EL (cell line): ENCODE measurements at regions not wholly inside any gene's neighbourhood (a gene's known extent, or its start where the extent isn't known, plus 50 kb on each side); places are given as distances from the start of the nearest gene placed in this dataset.
"Not testable (repeated sequence)": the region's sequence is repeated elsewhere in the genome, so short reads cannot be mapped to it uniquely, and the experiment has no call there.

Experiments used
- DNase-seq: peaks from one replicate; pipeline ENCODE4 v3.0.0-alpha.2; 2016

DNA sequence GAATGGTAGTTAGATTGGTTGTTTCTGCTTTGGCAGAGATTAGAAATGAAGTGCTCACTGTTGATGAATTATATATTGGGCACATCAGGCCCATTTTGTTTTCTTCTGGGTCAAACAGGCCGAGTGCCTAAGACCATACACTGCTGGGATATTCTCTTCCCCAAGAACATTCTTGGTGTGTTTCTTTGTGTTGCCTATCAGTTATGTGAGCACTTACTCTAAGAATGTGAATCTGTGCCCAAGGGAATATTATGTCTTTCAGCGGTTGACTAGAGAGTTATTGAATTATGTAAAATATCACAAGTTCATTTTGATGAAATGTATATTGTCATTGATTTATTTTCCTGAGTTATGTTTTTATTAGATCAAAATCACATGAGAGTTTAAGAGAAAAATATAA, 255.5 kb upstream of the SMIM30 start:
- no peak for DNase-seq

DNA sequence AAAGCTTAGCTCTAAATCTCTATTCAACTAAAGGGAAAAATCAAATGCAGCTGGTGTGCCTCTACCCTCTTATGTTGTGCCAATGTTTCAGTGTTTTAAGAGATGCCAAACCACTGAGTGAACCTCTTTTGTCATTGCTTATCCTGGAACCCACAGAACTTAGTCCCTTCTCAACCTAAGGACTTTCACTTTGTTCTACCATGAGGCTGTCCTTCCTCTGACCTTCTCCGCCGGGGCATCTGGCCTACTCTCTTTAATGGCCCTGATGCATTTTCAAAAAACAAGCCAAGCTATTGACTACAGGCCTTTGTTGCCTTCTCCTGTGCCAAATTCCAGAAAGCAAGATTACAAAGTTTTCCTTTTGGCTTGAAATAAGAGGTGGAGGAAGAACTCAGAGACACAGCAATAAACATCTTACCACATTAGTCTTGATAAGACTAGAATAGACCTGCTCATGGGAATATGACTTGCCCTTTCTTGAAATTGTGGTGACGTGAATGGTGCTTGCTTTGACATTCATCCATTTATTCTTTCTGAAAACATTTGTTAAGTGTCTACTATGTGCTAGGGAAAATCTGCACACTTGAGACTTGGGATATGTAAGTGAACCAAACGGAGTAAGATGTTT, 253.2 kb upstream of the SMIM30 start:
- DNase-seq = peak; percentile 1

DNA sequence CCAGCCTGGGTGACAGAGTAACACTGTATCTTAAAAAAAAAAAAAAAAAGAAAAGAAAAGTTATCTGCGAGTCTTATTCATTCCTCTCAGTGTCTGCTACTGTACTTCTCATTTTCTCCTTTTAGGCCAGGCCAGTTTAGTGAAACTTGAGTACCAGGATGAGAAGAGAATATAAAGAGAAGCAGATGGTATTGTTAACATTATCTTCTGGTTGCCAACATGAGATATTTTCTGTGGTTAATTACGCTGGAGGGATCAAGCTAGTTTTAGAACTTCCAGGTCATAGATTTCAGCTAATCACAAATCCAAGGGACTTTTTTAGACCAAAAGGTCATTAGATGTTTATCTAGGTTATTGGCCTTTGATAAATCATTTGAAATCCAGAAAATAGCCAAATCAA, 252.6 kb upstream of the SMIM30 start:
- no peak for DNase-seq

DNA sequence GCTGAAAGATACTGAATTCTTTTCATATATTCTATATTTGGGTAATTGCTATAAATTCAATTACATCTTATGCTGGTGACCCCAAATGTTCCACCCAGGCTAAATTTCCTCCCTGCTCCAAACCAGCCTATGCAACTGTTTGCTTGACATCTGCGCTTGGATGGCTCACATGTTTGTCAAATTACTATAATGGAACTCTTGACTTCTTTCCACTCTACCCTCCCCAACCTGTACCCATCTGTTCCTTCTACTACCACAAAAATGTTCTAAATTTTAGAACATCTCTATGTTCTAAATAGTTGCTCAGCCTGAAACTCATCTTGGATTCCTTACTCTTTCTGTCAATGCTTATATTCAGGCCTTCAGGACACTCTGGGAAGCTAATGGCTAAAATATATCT, 249.9 kb upstream of the SMIM30 start:
- no peak for DNase-seq

DNA sequence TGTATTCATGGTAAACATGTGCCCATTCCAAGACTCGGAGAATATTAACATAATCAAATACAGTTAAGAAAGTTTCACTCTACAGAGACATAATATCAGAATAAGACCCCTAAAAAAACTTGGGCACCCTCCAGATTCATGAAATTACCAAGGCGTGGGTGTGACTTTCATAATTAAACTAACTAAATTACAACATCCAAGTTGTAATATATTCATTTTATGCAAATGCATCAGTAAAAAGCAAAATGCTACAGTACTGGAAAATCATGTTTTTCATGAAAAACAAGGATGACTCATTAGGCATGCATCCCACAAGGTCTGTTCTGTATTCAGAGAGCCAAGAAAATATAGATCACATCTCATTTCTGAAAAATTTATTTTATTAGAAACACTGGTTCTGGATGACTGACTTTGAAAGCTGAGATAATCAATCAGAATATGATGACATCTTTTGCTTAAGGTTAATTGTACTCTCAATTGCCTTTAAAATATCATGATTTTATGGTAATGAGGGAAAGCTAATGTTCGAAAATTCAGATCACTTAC, 248.8 kb upstream of the SMIM30 start:
- DNase-seq = no peak

DNA sequence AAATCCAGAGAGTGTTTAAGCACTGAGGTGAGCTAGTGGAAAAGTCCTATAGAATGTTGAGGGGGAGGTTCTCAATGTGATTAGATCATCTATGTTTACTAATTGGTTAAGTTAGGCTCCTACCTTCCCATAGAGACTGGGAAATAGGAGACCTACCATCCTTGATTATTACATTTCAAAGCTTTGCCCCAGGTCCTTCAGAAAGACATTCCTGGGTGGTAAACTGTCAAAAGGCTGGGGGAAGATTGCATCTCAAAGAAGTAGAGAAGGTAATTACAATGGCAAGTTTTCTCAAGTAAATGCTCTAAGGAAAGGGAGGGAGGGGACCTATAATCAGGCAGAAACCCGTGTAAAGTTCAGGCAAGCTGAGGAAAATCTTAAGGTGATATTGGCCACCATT, 247.8 kb upstream of the SMIM30 start:
- no peak for DNase-seq

DNA sequence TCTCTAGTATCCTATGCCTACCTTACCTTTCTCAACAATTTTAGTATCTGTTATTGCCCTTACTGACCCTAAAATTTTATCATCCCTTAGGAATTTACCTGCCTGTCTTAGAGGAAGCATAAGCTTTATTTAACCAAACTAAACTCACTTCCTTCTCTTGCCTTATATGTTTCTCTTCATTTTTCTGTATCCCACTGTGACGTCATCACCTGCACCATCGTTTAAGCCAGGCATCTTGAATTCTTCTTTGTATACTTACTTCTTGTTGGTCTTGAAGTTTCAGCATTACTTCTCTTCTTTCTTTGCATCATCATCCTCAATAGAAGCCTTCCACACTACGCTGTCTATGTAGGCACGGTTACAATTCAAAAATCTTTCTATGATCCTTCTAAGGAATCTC, 231.0 kb upstream of the SMIM30 start:
- DNase-seq = no peak

DNA sequence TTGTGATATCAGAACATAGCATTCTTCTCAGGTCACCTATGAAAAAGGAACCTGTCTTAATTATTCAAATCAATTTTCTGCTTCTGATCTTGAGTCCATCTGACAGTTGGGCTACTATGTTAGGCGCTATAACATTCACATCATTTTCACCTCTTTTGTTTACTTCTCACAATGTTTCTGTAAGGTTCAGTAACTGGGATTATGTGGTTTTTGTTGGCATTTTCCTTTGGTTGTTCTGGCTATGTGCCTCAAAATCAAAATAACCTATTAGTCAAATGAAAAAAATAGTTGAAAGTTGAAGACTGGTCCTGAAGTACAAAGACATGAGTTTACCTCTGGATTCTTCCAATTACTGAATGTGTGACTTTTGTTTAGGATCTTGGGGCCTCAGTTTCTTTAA, 221.3 kb upstream of the SMIM30 start:
- DNase-seq = no peak

DNA sequence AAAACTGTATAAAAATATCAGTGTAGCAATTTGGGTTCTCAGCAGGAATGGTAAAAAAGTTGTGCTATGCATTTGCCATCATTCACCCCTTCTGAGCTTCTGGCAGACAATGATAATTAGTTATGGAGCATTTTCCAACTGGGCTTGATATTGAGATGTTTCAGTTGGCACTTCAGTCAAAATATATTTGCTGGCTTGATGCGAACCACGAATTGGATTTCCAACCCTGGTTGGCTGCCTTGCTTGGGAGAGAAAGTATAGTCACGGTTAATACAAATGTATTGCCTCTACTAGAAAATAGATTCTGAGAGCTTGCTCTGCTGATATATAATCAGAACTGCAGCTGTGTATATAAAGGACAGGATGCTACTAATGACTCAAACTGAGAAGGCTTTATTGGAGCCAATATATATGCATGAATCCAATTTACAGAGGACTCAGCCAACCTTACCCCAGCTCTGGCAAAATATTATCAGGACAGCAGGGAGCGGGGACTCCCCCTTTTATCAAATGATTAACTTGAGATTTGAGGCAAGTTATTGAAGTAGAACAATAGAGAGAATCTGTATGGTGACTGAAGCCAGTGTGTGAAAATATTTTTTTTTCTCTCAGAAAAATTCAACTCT, 219.8 kb upstream of the SMIM30 start:
- DNase-seq = no peak

DNA sequence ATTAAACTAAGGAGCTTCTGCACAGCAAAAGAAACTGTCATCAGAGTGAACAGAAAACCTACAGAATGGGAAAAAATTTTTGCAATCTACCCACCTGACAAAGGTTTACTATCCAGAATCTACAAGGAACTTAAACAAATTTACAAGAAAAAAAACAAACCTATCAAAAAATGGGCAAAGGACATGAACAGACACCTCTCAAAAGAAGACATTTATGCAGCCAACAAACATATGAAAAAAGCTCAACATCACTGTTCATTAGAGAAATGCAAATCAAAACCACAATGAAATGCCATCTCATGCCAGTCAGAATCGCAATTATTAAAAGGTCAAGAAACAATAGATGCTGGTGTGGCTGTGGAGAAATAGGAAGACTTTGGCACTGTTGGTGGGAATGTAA, 218.5 kb upstream of the SMIM30 start:
- DNase-seq = not testable (repeated sequence)

DNA sequence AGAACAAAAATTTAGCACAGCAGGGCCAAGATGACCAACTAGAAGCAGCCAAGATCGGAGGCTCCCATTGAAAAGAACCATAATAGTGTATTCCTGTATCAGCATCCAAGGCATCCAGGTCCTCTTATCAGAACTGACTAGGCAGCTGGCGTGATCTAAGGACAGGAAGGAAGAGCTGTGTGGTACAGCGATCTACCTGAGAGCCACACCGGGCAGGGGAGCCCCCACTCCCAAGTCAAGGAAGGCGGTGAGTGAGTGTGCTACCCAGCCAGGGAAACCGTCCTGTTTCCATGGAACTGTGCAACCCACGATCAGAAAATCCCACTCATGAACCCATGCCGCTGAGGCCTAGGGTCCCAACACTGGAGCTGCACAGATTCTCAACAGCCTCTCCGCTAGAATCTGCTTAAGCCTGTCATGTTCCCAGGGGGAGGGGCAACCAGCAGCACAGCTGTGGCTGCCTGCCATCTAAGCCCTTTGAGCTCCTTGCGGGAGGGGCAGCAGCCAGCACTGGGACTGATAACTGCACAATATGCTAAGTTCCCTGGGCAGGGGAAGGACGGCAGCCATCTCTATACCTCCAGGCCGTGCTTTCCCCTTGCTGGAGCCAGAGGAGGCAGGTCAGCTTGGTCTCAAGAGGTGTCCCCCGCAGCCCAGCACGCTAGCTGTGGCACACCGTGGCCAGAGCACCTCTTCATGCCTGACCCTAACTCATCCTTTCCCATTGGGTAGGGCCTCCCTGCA, 213.0 kb upstream of the SMIM30 start:
- no peak for DNase-seq

DNA sequence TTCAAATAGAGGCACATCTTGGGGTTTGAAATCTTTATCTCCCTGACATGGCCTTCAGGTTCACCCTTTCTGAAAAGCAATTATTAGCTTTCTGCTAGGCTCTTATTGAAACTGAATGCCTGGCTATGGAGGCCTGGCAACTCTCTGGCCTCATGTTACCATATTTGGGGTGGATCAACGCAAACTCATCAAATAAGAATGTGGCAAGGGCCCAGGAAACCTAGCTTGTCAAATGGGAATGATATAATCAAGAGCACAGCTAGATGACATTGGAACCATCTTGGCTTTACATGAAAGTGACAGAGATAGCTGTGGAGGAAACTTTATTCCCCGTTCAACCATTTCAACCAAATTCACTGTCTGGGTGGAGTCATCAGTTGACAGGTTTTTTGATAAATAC, 202.8 kb upstream of the SMIM30 start:
- peak; percentile 60 for DNase-seq

DNA sequence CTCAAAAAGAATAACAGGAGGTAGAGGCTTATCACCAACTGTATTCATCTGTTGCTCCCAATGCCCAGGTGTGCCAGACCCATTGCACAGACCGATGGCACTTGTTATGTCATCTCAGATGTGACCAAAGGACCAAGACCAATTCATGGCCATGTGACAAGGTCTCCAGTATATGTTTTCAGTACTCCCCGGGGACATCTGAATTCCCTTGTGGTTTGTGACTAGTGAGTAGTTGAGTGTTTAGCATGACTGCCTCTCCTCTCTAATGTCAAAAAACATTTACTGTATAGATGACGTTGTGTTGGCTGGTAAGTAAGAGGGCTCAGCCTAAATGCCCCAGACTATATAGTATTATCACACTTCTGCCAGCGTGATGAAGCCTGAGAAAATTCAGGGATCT, 202.1 kb upstream of the SMIM30 start:
- DNase-seq = no peak

DNA sequence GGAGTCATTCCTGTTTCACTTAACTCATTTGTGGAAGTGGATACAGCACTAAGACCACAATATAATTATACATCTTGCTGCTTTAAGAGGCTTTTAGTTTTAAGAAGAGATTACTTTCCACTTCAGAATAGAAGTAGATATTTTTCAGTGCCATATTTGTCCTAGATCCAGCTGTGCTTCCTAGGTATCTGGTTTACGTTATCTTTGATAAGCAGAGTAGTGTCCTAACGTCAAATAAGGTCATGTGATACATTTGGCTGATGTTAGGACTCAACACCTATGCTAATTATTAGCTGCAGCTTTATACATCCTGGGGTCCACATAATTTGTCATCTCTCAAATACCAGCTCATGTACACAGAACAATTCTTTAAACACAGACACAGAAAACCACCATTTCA, 196.2 kb upstream of the SMIM30 start:
- DNase-seq = no peak

DNA sequence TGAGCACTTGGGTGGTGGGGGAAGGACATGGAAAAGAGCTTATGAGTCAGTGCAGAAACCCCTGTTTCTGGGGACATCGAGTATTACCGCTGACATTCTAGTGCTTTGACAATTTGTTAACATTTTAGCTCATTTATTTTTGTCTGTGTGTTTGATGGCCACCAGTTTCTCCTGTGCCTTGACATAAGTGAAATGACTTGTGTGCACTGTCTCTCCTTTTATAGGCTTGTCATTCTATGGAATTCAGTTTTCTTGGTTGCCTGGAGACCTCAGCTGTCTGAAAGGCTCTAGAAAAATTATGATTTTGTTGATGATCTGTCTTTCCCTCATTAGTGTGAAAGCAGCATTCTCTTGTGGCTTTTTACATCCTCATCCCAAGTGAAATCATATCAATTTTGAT, 190.0 kb upstream of the SMIM30 start:
- DNase-seq = no peak

DNA sequence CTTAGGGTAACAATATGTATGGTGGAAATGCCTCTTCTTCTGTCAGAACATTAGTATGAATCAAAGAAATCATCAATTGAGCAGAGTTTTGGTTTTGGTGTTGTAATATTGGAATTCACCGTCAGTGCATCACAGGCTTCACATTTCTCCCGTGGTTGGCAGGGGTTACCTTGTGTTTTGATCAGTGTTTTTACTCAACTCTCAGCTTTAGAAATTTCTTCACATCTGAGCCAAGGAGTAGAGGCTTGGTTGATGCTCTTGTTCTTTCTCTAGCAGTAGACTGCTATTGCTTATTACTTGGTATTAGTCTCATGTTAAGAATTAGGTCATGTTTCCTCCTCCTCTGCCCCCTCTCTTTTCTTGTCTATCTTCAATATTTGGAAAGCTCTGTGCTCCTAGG, 188.8 kb upstream of the SMIM30 start:
- DNase-seq = no peak

DNA sequence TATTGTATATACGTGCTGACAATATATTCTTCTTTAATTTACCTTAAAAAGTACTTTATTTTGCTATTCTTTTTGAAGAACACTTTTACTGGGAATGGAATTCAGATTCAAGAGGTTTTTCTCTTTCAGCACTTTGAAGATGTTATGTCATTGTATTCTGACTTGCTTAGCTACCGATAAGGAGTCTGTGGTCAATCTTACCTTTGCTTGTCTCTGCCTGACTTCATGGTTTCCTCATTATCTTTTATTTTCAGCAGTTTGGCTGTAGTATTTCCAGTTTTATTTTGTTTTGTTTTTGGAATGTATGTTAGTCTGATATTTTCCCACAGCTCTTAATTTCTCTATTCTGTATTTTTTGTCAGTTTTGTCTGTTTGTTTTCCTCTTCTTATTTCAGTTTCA, 187.9 kb upstream of the SMIM30 start:
- DNase-seq = no peak

DNA sequence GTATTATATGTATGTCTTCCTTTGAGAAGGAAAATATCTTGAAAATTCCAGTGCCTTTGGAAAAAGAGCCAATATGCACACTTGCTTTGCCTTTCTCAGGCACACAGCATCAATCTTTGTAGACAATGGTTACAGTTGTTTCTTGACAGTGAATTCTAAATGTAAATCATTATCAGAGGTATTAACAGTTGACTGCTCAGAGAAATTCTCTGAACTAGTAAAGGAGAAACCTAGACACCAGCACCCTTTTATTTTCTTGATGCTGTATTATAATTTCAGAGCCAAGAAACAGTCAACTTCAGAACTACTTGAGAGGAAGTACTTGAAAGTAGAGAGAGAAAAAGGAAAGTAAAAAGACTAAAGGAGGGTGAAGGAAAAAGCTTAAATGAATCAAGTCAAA, 185.8 kb upstream of the SMIM30 start:
- DNase-seq = no peak

DNA sequence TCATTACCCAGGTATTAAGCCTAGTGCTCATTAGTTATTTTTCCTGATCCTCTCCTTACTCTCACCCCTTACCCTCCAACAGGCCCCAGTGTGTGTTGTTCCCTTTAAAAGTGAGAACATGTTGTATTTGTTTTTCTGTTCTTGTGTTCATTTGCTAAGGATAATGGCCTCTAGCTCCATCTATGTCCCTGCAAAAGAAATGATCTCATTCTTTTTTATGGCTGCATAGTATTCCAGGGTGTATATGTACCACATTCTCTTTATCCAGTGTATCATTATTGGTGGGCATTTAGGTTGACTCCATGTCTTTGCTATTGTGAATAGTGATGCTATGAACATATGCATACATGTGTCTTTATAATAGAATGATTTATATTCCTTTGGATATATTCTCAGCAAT, 185.0 kb upstream of the SMIM30 start:
- DNase-seq = not testable (repeated sequence)

DNA sequence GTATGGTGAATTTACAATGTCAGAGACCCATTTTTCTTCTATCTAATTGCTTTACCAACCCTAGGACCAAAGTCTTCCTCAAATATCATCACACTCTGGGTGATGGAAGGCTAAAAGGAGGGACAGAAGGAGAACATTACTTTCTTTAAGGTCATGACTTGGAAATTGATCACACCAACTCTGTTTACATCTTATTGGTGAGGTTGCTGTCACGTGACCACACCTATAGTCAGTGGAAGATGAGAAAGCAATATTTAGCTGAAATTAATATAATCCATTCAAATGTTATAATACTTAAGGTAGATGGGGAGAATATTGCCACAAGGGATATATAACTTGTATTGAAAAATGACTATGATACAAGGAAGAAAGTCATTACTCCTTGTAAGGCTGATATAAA, 183.6 kb upstream of the SMIM30 start:
- no peak for DNase-seq

DNA sequence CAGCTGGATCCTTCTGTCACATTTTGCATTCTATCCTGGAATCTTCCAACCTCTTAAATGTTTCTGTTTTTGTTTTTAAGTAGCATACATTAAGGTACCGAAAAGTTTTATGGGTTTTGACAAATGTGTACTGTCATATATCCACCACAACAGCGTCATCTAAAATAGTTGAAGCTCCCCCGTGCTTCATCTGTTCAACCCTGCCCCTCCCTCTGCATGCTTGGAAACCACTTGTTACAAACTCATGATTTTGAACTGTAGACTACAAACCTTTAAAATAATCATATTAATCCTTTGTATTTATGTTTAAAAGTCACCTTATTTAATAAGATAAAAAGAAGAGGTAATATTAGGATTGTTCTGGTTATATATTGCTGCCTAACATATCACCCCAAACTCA, 182.8 kb upstream of the SMIM30 start:
- no peak for DNase-seq

DNA sequence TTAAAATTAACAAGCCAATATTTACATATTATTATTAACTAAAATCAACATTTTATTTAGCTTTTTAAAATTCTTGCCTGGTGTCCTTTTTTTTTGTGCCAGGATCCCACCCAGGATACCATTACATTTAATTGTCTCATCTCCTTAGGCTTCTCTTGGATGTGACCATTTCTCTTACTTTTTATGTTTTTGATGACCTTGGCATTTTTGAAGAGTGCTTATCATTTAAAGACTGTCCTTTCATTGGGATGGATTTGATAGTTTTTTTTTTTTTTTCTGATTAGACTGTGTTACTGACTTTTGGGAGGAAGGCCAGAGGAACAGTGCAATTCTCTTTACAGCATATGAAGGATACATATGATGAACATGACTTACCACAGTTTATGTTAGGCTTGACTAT, 181.4 kb upstream of the SMIM30 start:
- no peak for DNase-seq

DNA sequence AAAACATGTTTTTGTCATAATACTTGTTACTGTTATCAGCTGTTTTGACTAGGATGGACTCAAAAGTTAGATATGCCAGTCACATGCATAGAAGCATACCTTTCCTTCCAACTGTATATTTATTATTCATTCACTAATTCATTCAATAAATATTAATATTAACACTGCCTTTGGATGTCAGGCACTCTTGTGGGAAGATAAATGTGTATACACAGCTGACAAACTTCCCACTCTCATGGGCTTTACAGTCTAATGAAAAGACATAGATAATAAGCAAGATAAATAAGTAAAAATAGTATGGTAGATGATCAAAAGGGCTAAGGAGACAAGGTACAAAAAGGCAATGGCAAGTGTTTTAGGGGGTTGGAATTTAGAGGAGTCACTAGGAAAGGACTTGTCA, 180.1 kb upstream of the SMIM30 start:
- no peak for DNase-seq

DNA sequence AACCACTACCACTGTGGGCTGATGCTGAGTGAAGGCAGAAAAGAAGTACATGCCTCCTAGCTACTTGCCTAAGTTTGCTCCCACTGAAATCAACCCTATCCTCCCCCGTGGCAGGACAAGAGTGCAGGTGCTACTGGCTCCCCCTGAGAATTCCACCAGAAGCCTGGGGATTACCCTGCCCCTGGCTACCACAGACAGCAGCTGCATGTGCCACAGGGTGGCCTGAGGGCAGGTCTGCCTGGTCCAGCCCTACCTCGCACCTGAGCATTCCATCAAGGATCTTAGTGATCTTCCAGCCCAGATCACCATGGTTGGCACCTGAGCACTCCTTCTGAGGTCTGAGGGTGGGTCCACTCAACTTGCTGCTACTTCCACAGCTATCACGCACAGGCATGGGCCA, 176.4 kb upstream of the SMIM30 start:
- no peak for DNase-seq
